OCI-LY7 (cell line): ENCODE measurements at regions not wholly inside any gene's neighbourhood (a gene's known extent, or its start where the extent isn't known, plus 50 kb on each side); places are given as distances from the start of the nearest gene placed in this dataset.

Experiments
- CTCF ChIP-seq: fragments of 200-600 bp; sonication (generic); conservative IDR thresholded peaks from 2 replicates; pipeline ENCODE4 v1.5.1; 2014; ENCODE audit warnings: mild to moderate bottlenecking, antibody characterized with exemption, low read length, moderate library complexity, mixed read lengths
- EZH2phosphoT487 ChIP-seq: fragments of 200-600 bp; sonication (generic); IDR thresholded peaks from 2 replicates; pipeline ENCODE4 v1.6.1; 2018; ENCODE audit warnings: low read depth, borderline replicate concordance, mild to moderate bottlenecking, mixed run types, antibody characterized with exemption, low read length, moderate library complexity, mixed read lengths

- TF ChIP-seq CTCF (no peak), EZH2phosphoT487 (no peak)
These were observed 115.8 kb upstream of the FGF3 start for GRCh38 chr11:69934861-69935494.
